A549 (cell line): ENCODE measurements at regions not wholly inside any gene's neighbourhood (a gene's known extent, or its start where the extent isn't known, plus 50 kb on each side); places are given as distances from the start of the nearest gene placed in this dataset.
"Not testable (repeated sequence)": the region's sequence is repeated elsewhere in the genome, so short reads cannot be mapped to it uniquely, and the experiment has no call there.

Experiments
- ATAC-seq, 2 experiments: fragments of 200-7000 bp in 1 of 2; fragments of >200 bp in 1 of 2; cut with Nextera tagmentation in 1 of 2; cut with Tn5 transposase in 1 of 2; 3 replicates each; pipeline versions ENCODE4 v1.8.0 to v1.9.1; 2018 to 2020; ENCODE audit warnings: mild to moderate bottlenecking in 1 of 2, moderate library complexity in 1 of 2
- CTCF ChIA-PET: fragments of 300-600 bp; sonication (Branson Sonifier 250); formaldehyde crosslinking; extraction: SDS; loops from one replicate; lab custom pipeline; 2021; ENCODE audit warnings: antibody characterized with exemption, inconsistent platforms; lab: Yijun Ruan, JAX
- POLR2A ChIA-PET: fragments of 350-600 bp; formaldehyde crosslinking; extraction: SDS; loops from one replicate; lab custom pipeline; 2021; ENCODE audit warnings: antibody characterized with exemption, inconsistent platforms; lab: Yijun Ruan, JAX
- DNase-seq, 2 experiments: peaks; one replicate each; pipeline versions ENCODE4 v3.0.0 to v3.0.0-alpha.2; 2011 to 2016; ENCODE audit warnings: low read depth in 1 of 2, low spot score in 1 of 2
- FAIRE-seq: peaks from 2 replicates; lab custom pipeline; 2011; peaks lifted over from hg19 to GRCh38; lab: Jason Lieb, UNC
- H3K27ac ChIP-seq, 2 experiments: fragments of >200 bp; sonication (Bioruptor Twin); formaldehyde crosslinking; 3 replicates each; pipeline ENCODE4 v1.5.1; 2016 to 2017
- H3K4me1 ChIP-seq: fragments of >200 bp; sonication (Bioruptor Twin); formaldehyde crosslinking; 3 replicates; pipeline ENCODE4 v1.6.1; 2016
- H3K4me2 ChIP-seq: fragments of >200 bp; sonication (Bioruptor Twin); formaldehyde crosslinking; 3 replicates; pipeline ENCODE4 v1.6.1; 2016
- H3K4me3 ChIP-seq: fragments of >200 bp; sonication (Bioruptor Twin); formaldehyde crosslinking; 3 replicates; pipeline ENCODE4 v1.5.1; 2016
- H3K9me3 ChIP-seq: fragments of >200 bp; sonication (Bioruptor Twin); formaldehyde crosslinking; 3 replicates; pipeline ENCODE4 v1.6.1; 2016
- BHLHE40 ChIP-seq: IDR thresholded peaks from 2 replicates; pipeline ENCODE4 v1.6.1; 2012; ENCODE audit warnings: low read depth, low read length, inconsistent platforms
- CBX8 ChIP-seq: fragments of 200-600 bp; sonication (generic); IDR thresholded peaks from 2 replicates; pipeline ENCODE4 v1.6.1; 2016
- E2F6 ChIP-seq: IDR thresholded peaks from 2 replicates; pipeline ENCODE4 v1.6.1; 2012; ENCODE audit warnings: low read depth, borderline replicate concordance
- FOXS1 ChIP-seq: fragments of 250-450 bp; sonication (Bioruptor Pico); IDR thresholded peaks from 2 replicates; pipeline ENCODE4 v1.5.0; 2020; ENCODE audit warnings: mild to moderate bottlenecking, moderate library complexity
- HMGXB4 ChIP-seq: fragments of 250-450 bp; sonication (Bioruptor Pico); IDR thresholded peaks from 2 replicates; pipeline ENCODE4 v1.5.0; 2021; ENCODE audit warnings: mild to moderate bottlenecking, moderate library complexity, borderline replicate concordance
- HOXB5 ChIP-seq: fragments of 250-450 bp; sonication (Bioruptor Pico); IDR thresholded peaks from 2 replicates; pipeline ENCODE4 v1.5.0; 2020; ENCODE audit warnings: mild to moderate bottlenecking, moderate library complexity
- JUN ChIP-seq, 2 experiments: fragments of >200 bp; sonication (Bioruptor Twin); formaldehyde crosslinking; IDR thresholded peaks; 2 replicates in 1 of 2; 3 replicates in 1 of 2; pipeline ENCODE4 v1.6.1; 2016 to 2017
- KDM5A ChIP-seq: fragments of 200-600 bp; sonication (generic); IDR thresholded peaks from 2 replicates; pipeline ENCODE4 v1.6.1; 2016; ENCODE audit warnings: antibody characterized with exemption, mild to moderate bottlenecking
- MAFK ChIP-seq: fragments of 450-650 bp; IDR thresholded peaks from 2 replicates; pipeline ENCODE4 v1.6.1; 2014; ENCODE audit not compliant: partially characterized antibody
- MAZ ChIP-seq: fragments of 150-350 bp; IDR thresholded peaks from 2 replicates; pipeline ENCODE4 v1.6.1; 2014; ENCODE audit warnings: antibody characterized with exemption, low read depth, low read length, borderline replicate concordance
- POLR2A ChIP-seq: IDR thresholded peaks from 2 replicates; pipeline ENCODE4 v1.6.1; 2012; ENCODE audit warnings: mild to moderate bottlenecking, low read length
- POLR2AphosphoS2 ChIP-seq: conservative IDR thresholded peaks from 2 replicates; pipeline ENCODE4 v1.6.1; 2012; ENCODE audit warnings: low read length, improper control_type of control experiment, inconsistent platforms
- RAD21 ChIP-seq, 2 experiments: fragments of >200 bp in 1 of 2; sonication (Bioruptor Twin) in 1 of 2; formaldehyde crosslinking in 1 of 2; IDR thresholded peaks in 1 of 2; conservative IDR thresholded peaks in 1 of 2; 2 replicates in 1 of 2; 3 replicates in 1 of 2; pipeline ENCODE4 v1.6.1; 2012 to 2018; ENCODE audit warnings: inconsistent platforms in 1 of 2
- RARB ChIP-seq: fragments of 250-450 bp; sonication (Bioruptor Pico); IDR thresholded peaks from 2 replicates; pipeline ENCODE4 v1.8.0; 2021; ENCODE audit warnings: mild to moderate bottlenecking, moderate library complexity
- REST ChIP-seq: fragments of 200-600 bp; sonication (generic); IDR thresholded peaks from 2 replicates; pipeline ENCODE4 v1.6.1; 2016; ENCODE audit warnings: antibody characterized with exemption, mild to moderate bottlenecking, moderate library complexity
- RFX5 ChIP-seq: fragments of 450-650 bp; IDR thresholded peaks from 2 replicates; pipeline ENCODE4 v1.7.1; 2014; ENCODE audit warnings: antibody characterized with exemption, mild to moderate bottlenecking, moderate library complexity
- RNF2 ChIP-seq: fragments of 200-600 bp; sonication (generic); IDR thresholded peaks from 2 replicates; pipeline ENCODE4 v1.6.1; 2016; ENCODE audit warnings: low read depth, mild to moderate bottlenecking, antibody characterized with exemption, moderate library complexity, borderline replicate concordance
- TP53 ChIP-seq: fragments of 250-450 bp; sonication (Bioruptor Pico); IDR thresholded peaks from 2 replicates; pipeline ENCODE4 v1.5.0; 2021; ENCODE audit warnings: mild to moderate bottlenecking, moderate library complexity
- ZC3H11A ChIP-seq: fragments of 450-650 bp; IDR thresholded peaks from 2 replicates; pipeline ENCODE4 v1.6.1; 2014; ENCODE audit warnings: antibody characterized with exemption, mild to moderate bottlenecking
- ZNF302 ChIP-seq: fragments of 250-450 bp; sonication (Bioruptor Pico); IDR thresholded peaks from 2 replicates; pipeline ENCODE4 v1.9.0; 2021; ENCODE audit warnings: inconsistent platforms, mild to moderate bottlenecking, moderate library complexity
- WGBS: methylation state at CpG from one replicate; pipeline ENCODE4 v1.1.6; 2017; ENCODE audit errors: missing lambda C conversion rate; 5-methylcytosine and 5-hydroxymethylcytosine counted together

- CTCF ChIA-PET: no interaction called here
- H3K4me2 ChIP-seq: no peak overlapping the region
- no peak for TF ChIP-seq MAZ
- TF ChIP-seq REST: no peak
- TF ChIP-seq RAD21 (conservative IDR thresholded peaks at IDR 0.05 in 1 of 2, IDR thresholded peaks at IDR 0.05 in 1 of 2): no peak
- no peak for TF ChIP-seq KDM5A
- no peak for TF ChIP-seq HMGXB4 (CRISPR knock-in tag)
- TF ChIP-seq MAFK: no peak
- TF ChIP-seq TP53 (CRISPR knock-in tag): no peak
- no peak for TF ChIP-seq RFX5
- no peak for TF ChIP-seq POLR2AphosphoS2
- no peak for TF ChIP-seq FOXS1 (CRISPR knock-in tag)
- no peak for TF ChIP-seq JUN (IDR thresholded peaks at IDR 0.05)
- no peak for TF ChIP-seq CBX8
- no peak for TF ChIP-seq ZC3H11A
- TF ChIP-seq RNF2: no peak
- no peak for TF ChIP-seq HOXB5 (CRISPR knock-in tag)
- TF ChIP-seq RARB (CRISPR knock-in tag): no peak
- TF ChIP-seq E2F6: no peak
- DNase-seq: no peak
- no peak overlapping the region for H3K27ac ChIP-seq
- H3K9me3 ChIP-seq: no peaks in the 10 kb centered on the region
- FAIRE-seq: no peak
- no peak for ATAC-seq
- POLR2A ChIA-PET: no interaction called here
- no peak overlapping the region for H3K4me3 ChIP-seq
- H3K4me1 ChIP-seq: no peaks in the 10 kb centered on the region
Observed at GRCh38 chr2:67329951-67330350, 67.2 kb upstream of the ETAA1 start.

GRCh38 chr2:67331419-67332086 lies 65.6 kb upstream of the ETAA1 start:
- CTCF ChIA-PET: interaction anchor here (0.6 to 1.1 kb wide), 2 partner anchors 11 to 518 kb away, joined by 3 read pairs; no protein-coding TSS in a partner anchor
- DNase-seq, H3K27ac ChIP-seq, FAIRE-seq, H3K4me3 ChIP-seq, POLR2A ChIA-PET, H3K4me2 ChIP-seq, H3K4me1 ChIP-seq, ATAC-seq, H3K9me3 ChIP-seq: not testable (repeated sequence)
- WGBS: 66% methylated on average over 9 of the region's 9 CpGs

- Histone ChIP-seq H3K4me1 (no peaks in the 10 kb centered on the region), H3K4me2 (no peak overlapping the region), H3K4me3 (no peak overlapping the region), H3K27ac (no peak overlapping the region), H3K9me3 (0 out of 3 replicates have a peak, but pooled peaks cover 6% of the 10 kb centered on the region)
- FAIRE-seq (no peak), DNase-seq (no peak), ATAC-seq (no peak)
- ChIA-PET CTCF (no interaction called here), POLR2A (no interaction called here)
- no peak for TF ChIP-seq POLR2A
- no peak for TF ChIP-seq KDM5A
- no peak for TF ChIP-seq BHLHE40
- no peak for TF ChIP-seq ZNF302
- WGBS: 52% methylated on average over 2 of the region's 2 CpGs
Observed at GRCh38 chr2:67337903-67338302, 59.2 kb upstream of the ETAA1 start.
